Left ventricle myocardium inferior (tissue), 1 donor: ENCODE measurements at regions not wholly inside any gene's neighbourhood (a gene's known extent, or its start where the extent isn't known, plus 50 kb on each side); places are given as distances from the start of the nearest gene placed in this dataset.
A peak's percentile ranks its signal among the peaks of the same experiment; 100 is the strongest.

Experiments used
- DNase-seq: peaks from one replicate; pipeline ENCODE4 v3.0.0-alpha.2; 2020
- H3K27ac ChIP-seq: fragments of 200-600 bp; replicated peaks from 2 replicates; pipeline ENCODE4 v1.8.0; 2021
- H3K27me3 ChIP-seq: fragments of 200-600 bp; 2 replicates; pipeline ENCODE4 v1.8.0; 2021; ENCODE audit warnings: low read depth
- H3K36me3 ChIP-seq: fragments of 200-600 bp; 2 replicates; pipeline ENCODE4 v1.8.0; 2021
- H3K4me1 ChIP-seq: fragments of 200-600 bp; 2 replicates; pipeline ENCODE4 v1.8.0; 2021
- H3K4me3 ChIP-seq: fragments of 200-600 bp; 2 replicates; pipeline ENCODE4 v1.8.0; 2021; ENCODE audit warnings: mild to moderate bottlenecking, moderate library complexity
- H3K9me3 ChIP-seq: fragments of 200-600 bp; replicated peaks from 2 replicates; pipeline ENCODE4 v1.8.0; 2021
- intact Hi-C: fragments of 100-400 bp; cut with micrococcal nuclease; formaldehyde crosslinking; loops from one replicate; pipeline ENCODE4 v1.11.0; 2022
- TF ChIP-seq, protein P1 (sequence below): fragments of 200-600 bp; IDR thresholded peaks from 2 replicates; pipeline ENCODE4 v1.8.0; 2021; ENCODE audit warnings: antibody characterized with exemption, mild to moderate bottlenecking, borderline replicate concordance
- donor health status: DM: no; HTN: yes; CAD: no; lungs with severe emphysema.

DNA sequence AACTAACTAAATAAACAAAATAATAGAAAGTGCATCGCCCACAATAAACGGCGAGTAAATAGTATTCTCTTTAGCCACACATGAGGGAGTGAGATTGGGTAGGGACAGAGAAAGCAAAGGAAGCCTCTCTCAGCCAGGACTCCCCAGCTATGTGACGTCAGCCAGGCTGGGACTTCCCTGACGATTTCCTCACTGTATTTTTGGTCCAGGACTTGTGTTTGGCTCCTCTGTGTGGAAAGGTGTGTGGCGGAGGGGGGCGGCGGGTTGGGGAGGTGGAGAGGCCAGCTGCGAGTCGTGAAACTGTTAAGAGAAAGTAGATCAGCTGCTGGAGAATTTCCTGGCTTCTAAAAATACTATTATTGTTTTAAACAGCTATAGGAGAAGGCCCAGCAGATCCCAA is 1124.6 kb downstream of the AACS start:
- Histone ChIP-seq H3K4me3 (no peak overlapping the region), H3K9me3 (no peaks in the 10 kb centered on the region), H3K4me1 (peaks cover 8% of the 10 kb centered on the region), H3K27me3 (peaks cover 74% of the 10 kb centered on the region), H3K36me3 (no peaks in the 10 kb centered on the region), H3K27ac (no peak overlapping the region)
- TF ChIP-seq, protein P1, sequence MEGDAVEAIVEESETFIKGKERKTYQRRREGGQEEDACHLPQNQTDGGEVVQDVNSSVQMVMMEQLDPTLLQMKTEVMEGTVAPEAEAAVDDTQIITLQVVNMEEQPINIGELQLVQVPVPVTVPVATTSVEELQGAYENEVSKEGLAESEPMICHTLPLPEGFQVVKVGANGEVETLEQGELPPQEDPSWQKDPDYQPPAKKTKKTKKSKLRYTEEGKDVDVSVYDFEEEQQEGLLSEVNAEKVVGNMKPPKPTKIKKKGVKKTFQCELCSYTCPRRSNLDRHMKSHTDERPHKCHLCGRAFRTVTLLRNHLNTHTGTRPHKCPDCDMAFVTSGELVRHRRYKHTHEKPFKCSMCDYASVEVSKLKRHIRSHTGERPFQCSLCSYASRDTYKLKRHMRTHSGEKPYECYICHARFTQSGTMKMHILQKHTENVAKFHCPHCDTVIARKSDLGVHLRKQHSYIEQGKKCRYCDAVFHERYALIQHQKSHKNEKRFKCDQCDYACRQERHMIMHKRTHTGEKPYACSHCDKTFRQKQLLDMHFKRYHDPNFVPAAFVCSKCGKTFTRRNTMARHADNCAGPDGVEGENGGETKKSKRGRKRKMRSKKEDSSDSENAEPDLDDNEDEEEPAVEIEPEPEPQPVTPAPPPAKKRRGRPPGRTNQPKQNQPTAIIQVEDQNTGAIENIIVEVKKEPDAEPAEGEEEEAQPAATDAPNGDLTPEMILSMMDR, result no peak
- no peak for DNase-seq
- intact Hi-C loops, result no loop called here

DNA sequence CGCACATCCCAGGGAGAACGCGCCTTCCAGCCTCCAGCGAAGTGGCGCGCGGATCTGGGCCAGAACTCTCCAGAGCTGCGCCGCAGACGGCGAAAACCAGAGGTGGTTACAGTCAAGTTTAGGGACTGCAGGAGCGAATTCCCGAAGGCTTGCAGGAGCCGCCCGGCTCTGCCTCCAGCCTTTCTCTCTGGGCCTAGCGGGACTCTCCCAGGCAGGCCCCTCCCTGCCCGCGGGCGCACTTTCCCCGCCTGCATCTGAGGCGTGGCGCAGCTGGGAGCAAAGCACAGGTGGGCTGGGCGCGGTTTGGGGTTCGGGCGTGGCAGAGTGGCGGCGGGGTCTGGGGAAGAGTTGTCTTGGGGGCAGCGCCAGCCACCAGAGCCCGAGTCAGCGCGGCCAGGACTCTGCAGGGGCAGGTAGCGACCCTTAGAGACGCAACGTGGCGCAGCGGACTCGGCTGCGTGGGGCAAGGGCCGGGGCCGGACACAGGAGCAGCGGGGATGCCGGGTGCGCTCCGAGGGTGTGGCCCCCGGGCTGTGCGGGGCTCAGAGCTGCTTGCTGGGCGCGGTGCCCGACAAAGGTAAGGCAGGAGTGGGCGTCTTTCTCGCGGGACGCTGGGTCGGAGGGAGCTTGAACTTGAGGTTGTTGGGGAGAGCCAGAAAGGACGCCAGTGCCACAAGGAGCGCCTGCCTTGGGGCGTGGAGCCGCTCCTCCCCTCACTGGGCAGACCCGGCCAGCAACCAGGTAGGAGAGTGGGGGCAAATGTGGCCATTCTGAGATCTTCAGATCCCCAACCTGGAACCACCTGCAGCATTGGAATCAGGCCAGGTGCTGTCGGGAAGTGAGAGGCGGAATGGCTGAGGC is 1126.0 kb downstream of the AACS start:
- Histone ChIP-seq H3K4me3 (peak overlapping the region; percentile 37), H3K9me3 (no peaks in the 10 kb centered on the region), H3K27me3 (peaks cover 67% of the 10 kb centered on the region), H3K36me3 (no peaks in the 10 kb centered on the region), H3K4me1 (peaks cover 8% of the 10 kb centered on the region), H3K27ac (no peak overlapping the region)
- TF ChIP-seq, protein P1, result no peak
- DNase-seq, result no peak
- intact Hi-C loops, result no loop called here

DNA sequence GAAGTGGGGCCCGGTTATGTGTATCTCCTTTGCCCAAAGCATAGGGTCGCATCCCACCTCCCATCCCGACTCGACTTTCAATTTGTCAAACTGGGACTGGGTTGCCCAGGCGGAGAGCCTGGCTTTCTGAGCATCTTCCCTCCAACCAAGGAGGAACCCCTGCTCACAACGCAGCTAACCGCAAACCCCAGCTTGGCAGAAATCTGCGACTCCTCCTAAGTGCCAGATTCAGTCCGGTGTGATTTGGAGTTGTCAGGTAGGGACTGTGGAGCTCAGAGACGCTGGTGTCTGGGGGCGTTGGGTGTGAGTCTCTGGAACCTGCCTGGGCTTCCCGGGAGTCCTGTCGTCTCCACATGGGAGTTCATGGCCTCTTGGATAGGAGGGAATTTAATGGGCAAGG is 1126.7 kb downstream of the AACS start:
- H3K4me1 ChIP-seq, result peaks cover 8% of the 10 kb centered on the region
- H3K4me3 ChIP-seq, result no peak overlapping the region
- TF ChIP-seq, protein P1, result no peak
- H3K36me3 ChIP-seq, result no peaks in the 10 kb centered on the region
- no peak for DNase-seq
- H3K27me3 ChIP-seq, result peaks cover 61% of the 10 kb centered on the region
- no peaks in the 10 kb centered on the region for H3K9me3 ChIP-seq
- H3K27ac ChIP-seq, result no peak overlapping the region
- intact Hi-C loops, result no loop called here

DNA sequence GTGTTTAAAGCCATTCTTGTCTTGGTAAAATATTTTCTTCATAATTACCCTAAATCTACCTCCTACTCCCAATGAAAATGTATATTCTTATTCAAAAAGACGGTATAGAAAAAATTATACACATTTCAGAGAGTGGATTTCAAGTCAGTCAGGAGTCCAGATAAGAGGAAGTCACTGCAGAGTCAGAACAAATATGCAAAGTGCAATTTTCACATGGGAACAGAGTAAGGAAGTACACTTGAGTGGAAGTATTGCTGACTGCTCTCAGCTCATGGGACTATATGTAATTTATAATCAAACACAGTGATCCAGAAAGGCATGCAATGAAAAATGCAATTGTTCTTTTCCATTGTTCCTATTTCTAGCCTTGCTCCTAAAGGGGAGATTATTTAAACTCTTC is 1128.0 kb downstream of the AACS start:
- Histone ChIP-seq H3K27me3 (peaks cover 48% of the 10 kb centered on the region), H3K9me3 (no peaks in the 10 kb centered on the region), H3K36me3 (no peaks in the 10 kb centered on the region), H3K4me1 (peaks cover 8% of the 10 kb centered on the region), H3K27ac (no peak overlapping the region), H3K4me3 (no peak overlapping the region)
- DNase-seq, result no peak
- intact Hi-C loops, result no loop called here
- TF ChIP-seq, protein P1, result no peak

DNA sequence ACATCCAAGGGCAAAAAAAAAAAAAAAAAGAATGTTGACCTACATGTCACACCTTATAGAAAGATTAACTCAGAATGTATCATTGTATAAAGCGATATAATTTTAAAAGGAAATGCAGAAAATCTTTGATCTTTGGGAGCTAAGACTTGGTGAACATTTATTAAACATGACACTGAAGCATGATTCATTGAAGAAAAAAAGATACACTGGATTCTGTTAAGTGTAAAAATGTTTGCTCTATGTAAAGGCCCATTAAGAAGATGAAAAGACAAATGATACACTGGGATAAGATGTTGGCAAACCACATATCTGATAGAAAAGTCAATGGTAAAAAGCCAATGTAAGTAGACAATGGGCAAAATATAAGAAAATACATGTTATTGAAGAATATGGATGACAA is 1131.0 kb downstream of the AACS start:
- intact Hi-C loops, result no loop called here
- Histone ChIP-seq H3K9me3 (no peaks in the 10 kb centered on the region), H3K27ac (no peak overlapping the region), H3K27me3 (peaks cover 17% of the 10 kb centered on the region), H3K4me1 (peaks cover 2% of the 10 kb centered on the region), H3K36me3 (no peaks in the 10 kb centered on the region), H3K4me3 (no peak overlapping the region)
- DNase-seq, result no peak
- TF ChIP-seq, protein P1, result no peak
